Hepatocyte (in vitro differentiated cells): ENCODE measurements at regions not wholly inside any gene's neighbourhood (a gene's known extent, or its start where the extent isn't known, plus 50 kb on each side); places are given as distances from the start of the nearest gene placed in this dataset.

Source experiments
- EZH2 ChIP-seq: fragments of 200-600 bp; sonication (generic); IDR thresholded peaks from 2 replicates; pipeline ENCODE4 v1.6.1; 2016; ENCODE audit warnings: antibody characterized with exemption, mild to moderate bottlenecking, borderline replicate concordance
- EZH2phosphoT487 ChIP-seq: fragments of 200-600 bp; sonication (generic); IDR thresholded peaks from one replicate; pipeline ENCODE4 v1.6.1; 2018; ENCODE audit warnings: antibody characterized with exemption, mild to moderate bottlenecking, low read depth, moderate library complexity; ENCODE audit not compliant: unreplicated experiment, severe bottlenecking
- TF ChIP-seq, protein P1 (sequence below): fragments of 200-600 bp; sonication (generic); IDR thresholded peaks from 2 replicates; pipeline ENCODE4 v1.5.1; 2016; ENCODE audit warnings: antibody characterized with exemption, mild to moderate bottlenecking; ENCODE audit not compliant: poor library complexity

DNA sequence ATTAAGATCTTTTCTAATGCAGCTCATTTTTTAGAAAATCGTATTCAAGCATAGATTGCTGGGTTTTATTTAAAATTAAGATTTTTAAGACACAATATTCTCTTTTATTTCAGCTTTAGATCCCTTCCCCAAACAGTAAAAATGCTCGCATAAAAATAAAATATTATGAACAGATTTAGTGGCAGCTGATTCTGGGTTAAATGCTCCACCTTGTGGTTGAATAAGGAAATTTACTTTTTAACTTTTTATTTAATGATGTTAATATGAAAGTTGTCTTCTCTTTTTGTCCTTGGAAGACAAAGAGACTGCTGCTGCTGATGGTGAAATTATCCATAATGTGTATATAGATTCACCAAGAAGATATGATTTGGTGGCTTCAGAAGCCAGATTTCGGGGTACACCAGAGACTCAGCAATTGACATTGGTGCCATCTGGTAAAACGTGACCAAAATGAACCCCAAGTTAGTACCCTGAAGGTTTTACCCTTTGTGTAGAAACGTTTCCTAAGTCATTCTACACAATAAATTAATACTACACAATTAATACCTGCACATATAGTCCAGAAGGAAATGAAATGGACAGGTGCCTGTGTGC, 128.0 kb downstream of the ADAMTS1 start:
- TF ChIP-seq, protein P1, sequence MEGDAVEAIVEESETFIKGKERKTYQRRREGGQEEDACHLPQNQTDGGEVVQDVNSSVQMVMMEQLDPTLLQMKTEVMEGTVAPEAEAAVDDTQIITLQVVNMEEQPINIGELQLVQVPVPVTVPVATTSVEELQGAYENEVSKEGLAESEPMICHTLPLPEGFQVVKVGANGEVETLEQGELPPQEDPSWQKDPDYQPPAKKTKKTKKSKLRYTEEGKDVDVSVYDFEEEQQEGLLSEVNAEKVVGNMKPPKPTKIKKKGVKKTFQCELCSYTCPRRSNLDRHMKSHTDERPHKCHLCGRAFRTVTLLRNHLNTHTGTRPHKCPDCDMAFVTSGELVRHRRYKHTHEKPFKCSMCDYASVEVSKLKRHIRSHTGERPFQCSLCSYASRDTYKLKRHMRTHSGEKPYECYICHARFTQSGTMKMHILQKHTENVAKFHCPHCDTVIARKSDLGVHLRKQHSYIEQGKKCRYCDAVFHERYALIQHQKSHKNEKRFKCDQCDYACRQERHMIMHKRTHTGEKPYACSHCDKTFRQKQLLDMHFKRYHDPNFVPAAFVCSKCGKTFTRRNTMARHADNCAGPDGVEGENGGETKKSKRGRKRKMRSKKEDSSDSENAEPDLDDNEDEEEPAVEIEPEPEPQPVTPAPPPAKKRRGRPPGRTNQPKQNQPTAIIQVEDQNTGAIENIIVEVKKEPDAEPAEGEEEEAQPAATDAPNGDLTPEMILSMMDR, result peak; percentile 68
- TF ChIP-seq EZH2phosphoT487 (no peak), EZH2 (no peak)
